GM18507 (cell line): ENCODE measurements at regions not wholly inside any gene's neighbourhood (a gene's known extent, or its start where the extent isn't known, plus 50 kb on each side); places are given as distances from the start of the nearest gene placed in this dataset.

Experiments used
- DNase-seq: peaks from one replicate; pipeline ENCODE4 v3.0.0; 2011; ENCODE audit warnings: low read depth; ENCODE audit not compliant: insufficient read length; ENCODE audit errors: extremely low spot score
- FAIRE-seq: peaks from 2 replicates; lab custom pipeline; 2011; peaks lifted over from hg19 to GRCh38; lab: Jason Lieb, UNC

GRCh38 chr4:123696687-123697086, 300.1 kb downstream of the SPRY1 start:
- FAIRE-seq (no peak), DNase-seq (no peak)

DNA sequence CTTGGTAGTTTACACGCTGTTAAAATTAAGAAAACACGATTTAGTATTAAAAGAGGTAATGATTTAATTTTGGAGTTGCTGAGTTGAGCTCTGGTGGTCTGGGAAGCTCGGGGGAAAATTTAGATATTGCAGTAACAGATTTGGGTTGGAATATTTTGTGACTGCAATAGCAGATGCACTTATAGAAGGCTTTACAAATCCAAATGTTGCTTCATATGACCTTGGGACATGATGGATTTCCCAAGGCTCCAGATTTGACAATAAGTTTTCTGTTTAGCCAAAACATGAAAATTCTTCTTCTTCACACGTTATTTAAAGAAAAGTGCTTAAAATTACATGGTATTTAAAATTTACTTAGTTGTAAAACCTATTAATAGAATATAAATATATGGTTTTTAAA, 302.0 kb downstream of the SPRY1 start:
- DNase-seq (no peak), FAIRE-seq (no peak)

- DNase-seq, result no peak
- FAIRE-seq, result no peak
These were observed 303.5 kb downstream of the SPRY1 start for GRCh38 chr4:123699880-123700771.

- no peak for DNase-seq
- no peak for FAIRE-seq
These were observed 304.6 kb downstream of the SPRY1 start for GRCh38 chr4:123701131-123701575.

- FAIRE-seq (no peak), DNase-seq (no peak)
These were observed 308.8 kb downstream of the SPRY1 start for GRCh38 chr4:123705419-123705818.

- FAIRE-seq (no peak), DNase-seq (no peak)
These were observed 310.4 kb downstream of the SPRY1 start for GRCh38 chr4:123706973-123707372.

GRCh38 chr4:123708902-123709301, 312.3 kb downstream of the SPRY1 start:
- no peak for DNase-seq
- no peak for FAIRE-seq

DNA sequence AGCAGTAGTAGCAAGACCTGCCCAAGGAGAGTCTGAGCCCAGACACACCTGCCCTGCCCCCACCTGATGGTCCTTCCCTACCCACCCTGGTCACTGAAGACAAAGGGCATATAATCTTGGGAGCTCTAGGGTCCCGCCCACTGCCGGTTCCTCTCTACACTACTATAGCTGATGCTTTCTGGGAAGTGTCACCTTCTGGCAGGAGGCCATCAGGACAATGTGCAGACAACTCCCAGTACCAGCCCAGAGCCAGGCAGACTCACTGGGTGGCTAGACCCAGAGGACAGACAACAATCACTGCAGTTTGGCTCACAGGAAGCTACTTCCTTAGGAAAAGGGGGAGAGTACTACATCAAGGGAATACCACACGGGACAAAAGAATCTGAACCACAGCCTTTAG, 312.7 kb downstream of the SPRY1 start:
- DNase-seq, result no peak
- FAIRE-seq, result no peak

DNA sequence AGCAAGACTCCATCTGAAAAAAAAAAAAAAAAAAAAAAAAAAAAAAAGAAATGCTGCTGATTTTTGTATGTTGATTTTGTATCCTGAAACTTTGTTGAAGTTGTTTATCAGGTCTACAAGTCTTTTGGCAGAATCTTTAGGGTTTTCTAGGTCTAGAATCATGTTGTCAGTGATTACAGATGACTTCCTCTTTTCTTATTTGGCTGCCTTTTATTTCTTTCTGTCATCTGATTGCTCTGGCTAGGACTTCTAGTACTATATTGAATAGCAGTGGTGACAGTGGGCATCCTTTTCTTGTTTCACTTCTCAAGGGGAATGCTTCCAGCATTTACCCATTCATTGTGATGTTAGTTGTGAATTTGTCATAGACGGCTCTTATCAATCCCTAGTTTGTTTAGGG, 334.4 kb downstream of the SPRY1 start:
- FAIRE-seq (no peak), DNase-seq (no peak)

DNA sequence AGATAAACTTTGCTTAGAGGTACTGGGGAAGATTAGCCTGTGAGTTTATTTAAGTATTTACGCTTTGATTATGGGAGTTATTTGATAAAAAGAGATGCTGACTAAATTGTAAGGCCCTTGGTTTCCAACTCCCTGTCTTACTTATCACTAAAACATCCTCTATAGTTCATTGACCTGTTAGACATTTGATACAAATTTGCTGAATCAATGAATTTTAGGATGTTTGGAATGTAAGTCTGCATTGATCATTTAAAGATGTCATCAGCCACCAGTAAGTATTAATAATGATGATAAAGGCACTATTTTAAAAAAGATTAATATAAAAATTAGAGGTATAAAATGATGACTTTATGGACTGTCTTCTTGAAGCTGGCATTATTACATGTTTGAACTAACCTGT, 340.6 kb downstream of the SPRY1 start:
- FAIRE-seq (no peak), DNase-seq (no peak)

DNA sequence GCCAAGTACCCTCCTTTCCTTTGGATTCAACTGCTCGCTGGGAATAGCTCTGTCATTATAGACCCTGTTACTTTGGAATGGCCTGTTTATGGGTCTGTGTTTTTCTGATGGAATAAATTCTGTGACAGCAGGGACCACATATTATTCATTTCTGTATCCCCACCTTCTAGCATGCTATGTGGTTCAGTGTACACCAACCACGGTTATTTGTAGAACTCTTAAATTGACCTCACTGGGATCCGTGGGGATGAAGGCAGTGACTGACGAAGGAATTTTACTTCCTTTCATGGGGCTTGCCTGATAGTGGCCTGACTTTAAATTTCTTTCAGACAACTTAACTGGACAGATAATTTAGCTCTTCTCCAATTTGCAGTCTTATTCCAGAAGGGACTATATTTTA, 343.2 kb downstream of the SPRY1 start:
- no peak for DNase-seq
- no peak for FAIRE-seq

- FAIRE-seq (no peak), DNase-seq (no peak)
These were observed 343.6 kb downstream of the SPRY1 start for GRCh38 chr4:123740236-123740635.

DNA sequence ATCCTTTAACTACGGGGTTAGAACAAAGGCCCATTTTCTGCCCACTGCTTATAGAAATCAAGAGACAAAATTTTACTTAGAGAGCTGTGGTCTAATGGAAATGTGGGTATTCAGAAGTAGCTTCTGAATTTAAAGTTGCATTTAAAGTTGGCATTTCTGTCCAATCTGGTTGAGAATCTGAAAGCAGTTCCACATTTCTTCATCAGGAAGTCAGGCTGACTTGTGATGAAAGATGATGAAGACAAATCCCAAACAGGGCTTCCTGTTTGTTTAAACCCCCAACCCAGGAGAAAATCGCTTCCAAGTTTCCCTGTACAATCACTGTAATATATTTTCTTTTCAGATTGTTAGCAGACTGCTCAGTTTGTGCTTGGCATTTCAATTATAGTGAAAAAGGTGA, 345.3 kb downstream of the SPRY1 start:
- no peak for FAIRE-seq

DNA sequence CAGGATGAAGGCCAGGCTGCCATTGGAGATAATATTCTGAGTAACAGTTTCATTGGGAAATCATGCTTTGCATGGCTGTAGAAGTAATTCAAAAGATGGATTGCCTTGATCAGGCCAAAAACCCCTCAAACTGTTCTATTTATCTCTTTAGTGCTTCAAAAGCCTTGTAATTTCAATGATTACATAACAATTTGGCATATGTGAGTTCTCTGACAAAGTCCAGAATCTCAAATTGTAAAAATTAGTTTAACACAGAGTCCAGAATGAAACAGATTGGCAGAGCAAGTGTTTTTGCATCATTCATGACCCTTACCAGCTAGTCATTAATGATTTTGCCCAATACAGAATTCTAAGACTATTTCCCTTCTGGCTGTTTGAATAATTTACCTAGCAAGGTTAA, 347.3 kb downstream of the SPRY1 start:
- FAIRE-seq, result no peak
- DNase-seq, result no peak

More for the DNA sequence above, 345.3 kb downstream of the SPRY1 start:
- no peak for DNase-seq

- FAIRE-seq (no peak), DNase-seq (no peak)
These were observed 348.2 kb downstream of the SPRY1 start for GRCh38 chr4:123744664-123745290.

DNA sequence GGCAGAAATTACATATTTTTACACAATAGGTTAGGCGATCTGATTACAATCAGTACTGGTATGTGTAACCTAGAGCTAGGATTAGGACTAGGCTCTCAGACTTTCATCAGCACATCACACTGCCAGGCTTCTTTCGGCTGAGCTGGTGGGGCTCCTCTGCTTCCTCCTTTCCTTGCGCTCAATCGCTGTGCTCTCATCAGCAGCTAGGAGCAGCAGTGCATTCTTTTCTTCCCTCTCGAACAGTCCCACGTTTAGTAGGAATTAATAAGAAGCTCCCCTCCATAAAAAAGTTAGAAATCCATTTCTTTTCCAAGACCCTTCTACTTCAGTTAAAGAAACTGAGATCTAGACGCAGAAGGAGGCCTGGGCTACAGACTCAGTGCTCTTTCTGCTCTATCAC, 350.4 kb downstream of the SPRY1 start:
- DNase-seq (no peak), FAIRE-seq (no peak)

DNA sequence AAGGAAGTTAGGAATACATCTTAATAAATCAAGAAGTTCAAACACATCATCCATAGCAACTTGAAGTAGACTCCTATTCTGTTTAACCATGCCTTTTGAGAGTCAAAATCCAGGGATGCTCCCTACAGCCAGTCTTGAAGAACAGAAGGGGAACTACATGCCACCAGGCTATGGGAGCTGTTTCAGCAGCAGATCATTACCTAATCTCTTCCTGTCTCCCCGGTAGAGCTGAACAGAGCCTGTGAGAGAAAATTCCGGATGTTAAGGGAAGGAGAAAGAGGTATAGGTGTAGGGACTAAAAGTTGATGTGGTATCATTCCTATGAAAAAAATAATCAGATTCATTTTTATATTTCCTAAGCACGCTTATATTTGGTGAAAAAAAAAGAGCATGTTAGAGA, 352.2 kb downstream of the SPRY1 start:
- FAIRE-seq (no peak), DNase-seq (no peak)

- no peak for FAIRE-seq
- no peak for DNase-seq
These were observed 352.8 kb downstream of the SPRY1 start for GRCh38 chr4:123749383-123749782.

- DNase-seq, result no peak
- no peak for FAIRE-seq
These were observed 353.4 kb downstream of the SPRY1 start for GRCh38 chr4:123750044-123750443.

GRCh38 chr4:123755655-123756054, 359.1 kb downstream of the SPRY1 start:
- no peak for FAIRE-seq
- DNase-seq, result no peak

DNA sequence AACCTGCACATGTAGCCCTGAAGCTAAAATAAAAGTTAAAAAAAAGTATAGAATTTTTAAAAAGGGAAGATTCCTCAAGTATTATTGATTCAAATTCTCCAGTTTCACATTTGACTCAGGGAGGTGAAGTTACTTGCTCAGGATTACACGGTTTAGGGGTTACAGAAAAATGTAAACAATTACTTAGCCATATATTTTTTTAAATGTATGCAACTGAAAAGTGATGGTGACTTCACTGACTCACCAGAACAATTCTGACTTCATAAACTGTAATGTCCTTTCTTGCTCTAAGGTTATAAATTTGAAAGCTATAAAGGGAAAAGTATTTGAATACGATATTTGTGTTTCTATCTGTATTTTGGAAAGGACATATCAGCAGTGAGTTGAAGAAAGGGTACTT, 371.2 kb downstream of the SPRY1 start:
- no peak for FAIRE-seq

More for the DNA sequence above, 371.2 kb downstream of the SPRY1 start:
- DNase-seq, result no peak
